A673 (cell line): ENCODE measurements at regions not wholly inside any gene's neighbourhood (a gene's known extent, or its start where the extent isn't known, plus 50 kb on each side); places are given as distances from the start of the nearest gene placed in this dataset.

ENCODE experiments used
- EZH2 ChIP-seq: fragments of 200-600 bp; sonication (generic); IDR thresholded peaks from 2 replicates; pipeline ENCODE4 v1.6.1; 2017; ENCODE audit warnings: borderline replicate concordance, low read depth, mild to moderate bottlenecking, mixed read lengths, antibody characterized with exemption, low read length; ENCODE audit not compliant: poor library complexity, severe bottlenecking
- TF ChIP-seq, protein P1 (sequence below): fragments of 300-800, 200-600 bp; sonication (generic); conservative IDR thresholded peaks from 2 replicates; pipeline ENCODE4 v1.5.1; 2017; ENCODE audit warnings: low read depth, mild to moderate bottlenecking, antibody characterized with exemption, low read length, moderate library complexity, mixed read lengths

DNA sequence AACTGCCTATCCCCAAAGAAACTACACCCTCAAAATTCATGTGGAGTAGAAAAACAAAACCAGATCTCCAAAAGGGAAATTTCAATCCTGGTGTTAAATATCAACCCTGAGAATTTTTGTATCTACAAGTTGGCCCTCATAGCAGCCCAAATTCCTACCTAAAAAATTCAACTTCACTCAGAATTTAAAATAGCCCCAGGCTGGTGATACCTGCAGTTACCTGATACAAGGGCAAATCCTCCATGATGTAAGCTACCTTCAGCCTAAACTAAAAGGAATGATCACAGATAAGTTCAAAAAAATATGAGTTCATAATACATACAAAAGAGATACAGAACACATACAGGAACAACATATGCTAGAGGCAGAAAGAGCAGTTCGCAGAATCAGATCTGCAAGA is 138.4 kb downstream of the HNRNPD start:
- no peak for TF ChIP-seq EZH2
- TF ChIP-seq, protein P1, sequence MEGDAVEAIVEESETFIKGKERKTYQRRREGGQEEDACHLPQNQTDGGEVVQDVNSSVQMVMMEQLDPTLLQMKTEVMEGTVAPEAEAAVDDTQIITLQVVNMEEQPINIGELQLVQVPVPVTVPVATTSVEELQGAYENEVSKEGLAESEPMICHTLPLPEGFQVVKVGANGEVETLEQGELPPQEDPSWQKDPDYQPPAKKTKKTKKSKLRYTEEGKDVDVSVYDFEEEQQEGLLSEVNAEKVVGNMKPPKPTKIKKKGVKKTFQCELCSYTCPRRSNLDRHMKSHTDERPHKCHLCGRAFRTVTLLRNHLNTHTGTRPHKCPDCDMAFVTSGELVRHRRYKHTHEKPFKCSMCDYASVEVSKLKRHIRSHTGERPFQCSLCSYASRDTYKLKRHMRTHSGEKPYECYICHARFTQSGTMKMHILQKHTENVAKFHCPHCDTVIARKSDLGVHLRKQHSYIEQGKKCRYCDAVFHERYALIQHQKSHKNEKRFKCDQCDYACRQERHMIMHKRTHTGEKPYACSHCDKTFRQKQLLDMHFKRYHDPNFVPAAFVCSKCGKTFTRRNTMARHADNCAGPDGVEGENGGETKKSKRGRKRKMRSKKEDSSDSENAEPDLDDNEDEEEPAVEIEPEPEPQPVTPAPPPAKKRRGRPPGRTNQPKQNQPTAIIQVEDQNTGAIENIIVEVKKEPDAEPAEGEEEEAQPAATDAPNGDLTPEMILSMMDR: no peak
